ENCODE measurements at regions not wholly inside any gene's neighbourhood (a gene's known extent, or its start where the extent isn't known, plus 50 kb on each side); places are given as distances from the start of the nearest gene placed in this dataset.

- no peaks in the 10 kb centered on the region for H3K9me3 ChIP-seq (ENCODE audit: control insufficient read depth, insufficient read depth, low read depth, low read length)
- H3K36me3 ChIP-seq (ENCODE audit: control insufficient read depth, insufficient read depth, low read length): no peaks in the 10 kb centered on the region
- H3K27me3 ChIP-seq (ENCODE audit: control insufficient read depth, insufficient read depth, low read length): no peaks in the 10 kb centered on the region
- H3K4me1 ChIP-seq (ENCODE audit: control insufficient read depth, insufficient read depth, low read length): no peaks in the 10 kb centered on the region
- H3K27ac ChIP-seq (ENCODE audit: low read depth, low read length): no peak overlapping the region
- no peak overlapping the region for H3K9ac ChIP-seq (ENCODE audit: low read length)
- H3K4me3 ChIP-seq (ENCODE audit: low read depth, low read length): no peak overlapping the region
Measured at GRCh38 chr10:130952086-130952485, 359.4 kb downstream of the TCERG1L start.

DNA sequence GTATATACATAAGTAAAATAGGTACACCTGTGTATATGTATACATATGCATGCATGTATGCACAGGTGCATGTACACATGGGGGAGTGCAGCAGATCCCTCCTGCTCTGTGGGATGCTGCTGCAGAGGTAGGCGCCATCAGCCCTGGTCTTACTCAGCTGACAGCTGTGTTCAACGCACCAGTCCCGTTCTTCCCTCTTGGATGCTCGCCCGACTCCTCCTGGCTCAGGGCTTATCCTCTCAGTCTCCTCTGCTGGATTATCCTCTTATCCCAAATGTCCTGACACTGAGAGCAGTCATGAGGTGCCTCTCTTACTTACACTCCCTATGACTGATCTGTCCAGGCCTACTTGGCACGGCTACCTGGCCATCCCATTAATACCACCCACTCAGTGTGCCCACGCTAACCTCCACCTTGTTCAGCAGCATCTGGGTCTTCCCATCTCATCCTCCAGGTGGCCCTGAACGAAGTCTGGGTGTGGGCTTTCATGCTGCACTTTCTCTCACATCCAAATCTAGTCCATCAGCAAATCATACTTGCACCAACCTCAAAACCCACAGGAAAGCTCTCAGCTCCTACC, 357.1 kb downstream of the TCERG1L start:
- H3K27ac ChIP-seq (ENCODE audit: low read depth, low read length): no peak overlapping the region
- no peaks in the 10 kb centered on the region for H3K27me3 ChIP-seq (ENCODE audit: control insufficient read depth, insufficient read depth, low read length)
- no peaks in the 10 kb centered on the region for H3K9me3 ChIP-seq (ENCODE audit: control insufficient read depth, insufficient read depth, low read depth, low read length)

DNA sequence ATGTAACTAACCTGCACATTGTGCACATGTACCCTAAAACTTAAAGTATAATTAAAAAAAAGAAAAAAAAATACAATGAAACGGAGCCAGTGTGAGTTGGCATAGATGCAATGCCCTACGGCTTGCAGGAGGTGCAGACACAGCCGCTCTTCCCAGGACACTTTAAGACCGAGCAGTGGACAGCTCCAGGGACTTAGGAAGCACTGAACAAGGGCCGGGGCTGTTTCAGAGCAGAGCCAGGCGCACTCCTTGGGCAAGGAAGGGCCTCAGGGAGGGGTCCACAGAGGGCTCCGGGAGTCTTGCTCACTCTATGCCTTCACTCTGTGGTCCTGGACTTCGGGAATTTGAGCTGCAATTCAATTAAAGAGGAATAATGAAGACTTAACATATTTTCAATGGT, 355.3 kb downstream of the TCERG1L start:
- Histone ChIP-seq H3K9ac (ENCODE audit: low read length) (no peak overlapping the region), H3K4me3 (ENCODE audit: low read depth, low read length) (no peak overlapping the region), H3K9me3 (ENCODE audit: control insufficient read depth, insufficient read depth, low read depth, low read length) (no peaks in the 10 kb centered on the region), H3K27ac (ENCODE audit: low read depth, low read length) (no peak overlapping the region), H3K4me1 (ENCODE audit: control insufficient read depth, insufficient read depth, low read length) (no peaks in the 10 kb centered on the region), H3K27me3 (ENCODE audit: control insufficient read depth, insufficient read depth, low read length) (no peaks in the 10 kb centered on the region), H3K36me3 (ENCODE audit: control insufficient read depth, insufficient read depth, low read length) (no peaks in the 10 kb centered on the region)

More for the DNA sequence above, 357.1 kb downstream of the TCERG1L start:
- H3K4me1 ChIP-seq (ENCODE audit: control insufficient read depth, insufficient read depth, low read length): no peaks in the 10 kb centered on the region
- no peaks in the 10 kb centered on the region for H3K36me3 ChIP-seq (ENCODE audit: control insufficient read depth, insufficient read depth, low read length)
- H3K9ac ChIP-seq (ENCODE audit: low read length): no peak overlapping the region
- H3K4me3 ChIP-seq (ENCODE audit: low read depth, low read length): no peak overlapping the region

- Histone ChIP-seq H3K9me3 (ENCODE audit: control insufficient read depth, insufficient read depth, low read depth, low read length) (no peaks in the 10 kb centered on the region), H3K27ac (ENCODE audit: low read depth, low read length) (no peak overlapping the region), H3K27me3 (ENCODE audit: control insufficient read depth, insufficient read depth, low read length) (no peaks in the 10 kb centered on the region), H3K9ac (ENCODE audit: low read length) (no peak overlapping the region), H3K4me3 (ENCODE audit: low read depth, low read length) (no peak overlapping the region), H3K36me3 (ENCODE audit: control insufficient read depth, insufficient read depth, low read length) (no peaks in the 10 kb centered on the region), H3K4me1 (ENCODE audit: control insufficient read depth, insufficient read depth, low read length) (no peaks in the 10 kb centered on the region)
Measured at GRCh38 chr10:130957423-130957822, 354.1 kb downstream of the TCERG1L start.

DNA sequence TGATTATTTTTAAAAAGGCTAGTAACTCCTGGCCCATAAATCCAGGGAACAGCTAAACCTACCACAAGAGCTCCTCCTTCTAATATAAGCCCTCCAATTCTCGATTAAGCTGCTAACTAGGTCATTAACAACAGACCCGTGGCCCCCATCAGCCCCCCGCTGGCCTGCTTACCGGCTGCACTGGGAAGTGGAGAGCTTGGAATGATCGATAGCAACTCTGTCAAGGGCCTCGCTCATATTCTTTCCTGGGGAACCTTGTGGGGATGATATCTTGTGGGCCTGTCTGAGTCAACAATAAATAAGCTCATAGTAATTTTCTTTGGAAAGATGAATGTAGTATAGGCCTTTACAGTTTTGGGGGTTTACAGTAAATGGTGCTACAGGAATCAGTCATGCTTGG, 353.5 kb downstream of the TCERG1L start:
- Histone ChIP-seq H3K9me3 (ENCODE audit: control insufficient read depth, insufficient read depth, low read depth, low read length) (no peaks in the 10 kb centered on the region), H3K9ac (ENCODE audit: low read length) (no peak overlapping the region), H3K27me3 (ENCODE audit: control insufficient read depth, insufficient read depth, low read length) (no peaks in the 10 kb centered on the region), H3K36me3 (ENCODE audit: control insufficient read depth, insufficient read depth, low read length) (no peaks in the 10 kb centered on the region), H3K4me3 (ENCODE audit: low read depth, low read length) (no peak overlapping the region), H3K27ac (ENCODE audit: low read depth, low read length) (no peak overlapping the region), H3K4me1 (ENCODE audit: control insufficient read depth, insufficient read depth, low read length) (no peaks in the 10 kb centered on the region)

- Histone ChIP-seq H3K36me3 (ENCODE audit: control insufficient read depth, insufficient read depth, low read length) (no peaks in the 10 kb centered on the region), H3K27me3 (ENCODE audit: control insufficient read depth, insufficient read depth, low read length) (no peaks in the 10 kb centered on the region), H3K4me1 (ENCODE audit: control insufficient read depth, insufficient read depth, low read length) (no peaks in the 10 kb centered on the region), H3K4me3 (ENCODE audit: low read depth, low read length) (no peak overlapping the region), H3K27ac (ENCODE audit: low read depth, low read length) (no peak overlapping the region), H3K9ac (ENCODE audit: low read length) (no peak overlapping the region), H3K9me3 (ENCODE audit: control insufficient read depth, insufficient read depth, low read depth, low read length) (no peaks in the 10 kb centered on the region)
Measured at GRCh38 chr10:130958981-130959751, 352.4 kb downstream of the TCERG1L start.

DNA sequence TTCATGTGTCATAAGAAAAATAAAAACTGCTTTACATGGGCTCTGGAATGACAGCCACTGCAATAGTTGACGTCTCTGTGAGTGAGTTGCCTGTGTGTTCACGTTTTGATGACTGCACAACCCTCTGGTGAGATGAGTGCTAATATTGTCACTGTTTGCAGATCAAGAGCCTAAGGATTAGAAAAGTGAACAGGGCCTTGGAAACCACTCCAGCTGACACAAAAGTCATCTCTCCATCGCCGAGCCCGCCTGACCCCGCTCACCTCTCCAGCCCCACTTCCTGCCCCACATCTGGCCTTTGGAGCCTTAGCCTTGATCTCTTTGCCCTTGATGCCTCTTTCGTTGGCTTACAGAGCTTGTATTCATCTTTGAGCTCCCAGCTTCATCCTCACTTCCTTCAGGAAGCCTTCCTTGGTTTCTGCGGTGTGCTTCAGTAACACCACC, 351.7 kb downstream of the TCERG1L start:
- H3K36me3 ChIP-seq (ENCODE audit: control insufficient read depth, insufficient read depth, low read length): no peaks in the 10 kb centered on the region
- H3K9ac ChIP-seq (ENCODE audit: low read length): no peak overlapping the region
- no peak overlapping the region for H3K4me3 ChIP-seq (ENCODE audit: low read depth, low read length)
- H3K27me3 ChIP-seq (ENCODE audit: control insufficient read depth, insufficient read depth, low read length): no peaks in the 10 kb centered on the region
- no peak overlapping the region for H3K27ac ChIP-seq (ENCODE audit: low read depth, low read length)
- no peaks in the 10 kb centered on the region for H3K9me3 ChIP-seq (ENCODE audit: control insufficient read depth, insufficient read depth, low read depth, low read length)
- H3K4me1 ChIP-seq (ENCODE audit: control insufficient read depth, insufficient read depth, low read length): no peaks in the 10 kb centered on the region

- Histone ChIP-seq H3K9ac (ENCODE audit: low read length) (no peak overlapping the region), H3K9me3 (ENCODE audit: control insufficient read depth, insufficient read depth, low read depth, low read length) (no peaks in the 10 kb centered on the region), H3K27ac (ENCODE audit: low read depth, low read length) (no peak overlapping the region), H3K4me1 (ENCODE audit: control insufficient read depth, insufficient read depth, low read length) (no peaks in the 10 kb centered on the region), H3K4me3 (ENCODE audit: low read depth, low read length) (no peak overlapping the region), H3K36me3 (ENCODE audit: control insufficient read depth, insufficient read depth, low read length) (no peaks in the 10 kb centered on the region), H3K27me3 (ENCODE audit: control insufficient read depth, insufficient read depth, low read length) (no peaks in the 10 kb centered on the region)
Measured at GRCh38 chr10:130960531-130960930, 351.0 kb downstream of the TCERG1L start.

- Histone ChIP-seq H3K27ac (ENCODE audit: low read depth, low read length) (no peak overlapping the region), H3K9me3 (ENCODE audit: control insufficient read depth, insufficient read depth, low read depth, low read length) (no peaks in the 10 kb centered on the region), H3K4me1 (ENCODE audit: control insufficient read depth, insufficient read depth, low read length) (no peaks in the 10 kb centered on the region), H3K36me3 (ENCODE audit: control insufficient read depth, insufficient read depth, low read length) (no peaks in the 10 kb centered on the region), H3K9ac (ENCODE audit: low read length) (no peak overlapping the region), H3K27me3 (ENCODE audit: control insufficient read depth, insufficient read depth, low read length) (no peaks in the 10 kb centered on the region), H3K4me3 (ENCODE audit: low read depth, low read length) (no peak overlapping the region)
Measured at GRCh38 chr10:130961506-130962239, 349.8 kb downstream of the TCERG1L start.

GRCh38 chr10:130962240-130963051, 349.1 kb downstream of the TCERG1L start:
- H3K36me3 ChIP-seq (ENCODE audit: control insufficient read depth, insufficient read depth, low read length): no peaks in the 10 kb centered on the region
- no peak overlapping the region for H3K9ac ChIP-seq (ENCODE audit: low read length)
- H3K4me1 ChIP-seq (ENCODE audit: control insufficient read depth, insufficient read depth, low read length): no peaks in the 10 kb centered on the region
- no peak overlapping the region for H3K4me3 ChIP-seq (ENCODE audit: low read depth, low read length)
- H3K27ac ChIP-seq (ENCODE audit: low read depth, low read length): no peak overlapping the region
- H3K27me3 ChIP-seq (ENCODE audit: control insufficient read depth, insufficient read depth, low read length): no peaks in the 10 kb centered on the region
- H3K9me3 ChIP-seq (ENCODE audit: control insufficient read depth, insufficient read depth, low read depth, low read length): no peaks in the 10 kb centered on the region
